CD4-positive, alpha-beta T cell treated with Interleukin-12 subunit alpha and Interleukin-12 subunit beta, for 1 hour (primary cell): ENCODE measurements at regions not wholly inside any gene's neighbourhood (a gene's known extent, or its start where the extent isn't known, plus 50 kb on each side); places are given as distances from the start of the nearest gene placed in this dataset.

Experiments used
- DNase-seq: peaks from one replicate; pipeline ENCODE4 v3.0.0-alpha.2; 2020

- no peak for DNase-seq
Observed at GRCh38 chr4:155512046-155512445, 135.3 kb upstream of the MAP9 start.

GRCh38 chr4:155510771-155511170 is 134.0 kb upstream of the MAP9 start:
- no peak for DNase-seq

- DNase-seq = no peak
Observed at GRCh38 chr4:155509555-155509954, 132.8 kb upstream of the MAP9 start.

GRCh38 chr4:155506745-155507144 is 130.0 kb upstream of the MAP9 start:
- DNase-seq = no peak

GRCh38 chr4:155505321-155505720 is 128.6 kb upstream of the MAP9 start:
- no peak for DNase-seq

- no peak for DNase-seq
Observed at GRCh38 chr4:155497306-155497705, 120.5 kb upstream of the MAP9 start.

GRCh38 chr4:155496294-155496626 is 119.5 kb upstream of the MAP9 start:
- no peak for DNase-seq

- DNase-seq = no peak
Observed at GRCh38 chr4:155495572-155496293, 119.0 kb upstream of the MAP9 start.

- no peak for DNase-seq
Observed at GRCh38 chr4:155494037-155494718, 117.4 kb upstream of the MAP9 start.

- no peak for DNase-seq
Observed at GRCh38 chr4:155491336-155492120, 114.8 kb upstream of the MAP9 start.

- no peak for DNase-seq
Observed at GRCh38 chr4:155489271-155489670, 112.5 kb upstream of the MAP9 start.

GRCh38 chr4:155488691-155489090 is 111.9 kb upstream of the MAP9 start:
- no peak for DNase-seq

GRCh38 chr4:155487210-155487609 is 110.4 kb upstream of the MAP9 start:
- DNase-seq = no peak

- no peak for DNase-seq
Observed at GRCh38 chr4:155481150-155481549, 104.4 kb upstream of the MAP9 start.

GRCh38 chr4:155479835-155480234 is 103.1 kb upstream of the MAP9 start:
- DNase-seq = no peak

GRCh38 chr4:155478336-155478835 is 101.6 kb upstream of the MAP9 start:
- DNase-seq = no peak

GRCh38 chr4:155474758-155475157 is 98.0 kb upstream of the MAP9 start:
- DNase-seq = no peak

- no peak for DNase-seq
Observed at GRCh38 chr4:155473420-155474095, 96.8 kb upstream of the MAP9 start.

- DNase-seq = no peak
Observed at GRCh38 chr4:155468282-155468681, 91.5 kb upstream of the MAP9 start.

- DNase-seq = no peak
Observed at GRCh38 chr4:155450676-155451075, 73.9 kb upstream of the MAP9 start.

GRCh38 chr4:155445306-155445705 is 68.5 kb upstream of the MAP9 start:
- no peak for DNase-seq

- no peak for DNase-seq
Observed at GRCh38 chr4:155444721-155445120, 68.0 kb upstream of the MAP9 start.
